ENCODE measurements at regions not wholly inside any gene's neighbourhood (a gene's known extent, or its start where the extent isn't known, plus 50 kb on each side); places are given as distances from the start of the nearest gene placed in this dataset.
"Not testable (repeated sequence)": the region's sequence is repeated elsewhere in the genome, so short reads cannot be mapped to it uniquely, and the experiment has no call there.

DNA sequence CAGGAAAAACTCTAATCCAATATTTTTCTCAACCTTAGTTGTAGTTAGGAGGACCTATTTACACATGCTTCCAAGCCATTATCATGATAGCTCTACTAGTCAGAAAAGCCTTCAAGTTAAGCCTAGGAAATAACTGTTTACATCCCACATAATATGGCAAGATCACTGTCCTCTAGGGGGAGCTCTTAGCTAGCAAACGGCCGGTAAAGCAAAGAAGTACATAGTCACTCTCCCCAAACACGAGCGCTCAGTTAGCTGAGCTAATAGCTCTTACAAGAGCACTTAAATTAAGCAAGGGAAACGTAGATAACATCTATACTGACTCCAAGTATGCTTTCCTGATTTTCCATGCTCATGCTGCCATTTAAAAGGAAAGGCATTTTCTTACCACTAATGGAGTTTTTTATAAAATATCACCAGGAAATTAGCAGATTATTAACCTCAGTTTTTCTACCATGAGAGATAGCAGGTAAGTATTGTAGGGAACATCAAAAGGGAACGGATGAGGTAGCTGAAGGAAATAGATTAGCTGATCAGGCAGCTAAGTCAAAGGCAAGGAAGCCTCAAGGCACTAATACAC is 100.6 kb upstream of the PABPC3 start:
- DNase-seq (ENCODE audit: low read depth in 2 of 2): peak in 1 of 2 donors; percentile 36

DNA sequence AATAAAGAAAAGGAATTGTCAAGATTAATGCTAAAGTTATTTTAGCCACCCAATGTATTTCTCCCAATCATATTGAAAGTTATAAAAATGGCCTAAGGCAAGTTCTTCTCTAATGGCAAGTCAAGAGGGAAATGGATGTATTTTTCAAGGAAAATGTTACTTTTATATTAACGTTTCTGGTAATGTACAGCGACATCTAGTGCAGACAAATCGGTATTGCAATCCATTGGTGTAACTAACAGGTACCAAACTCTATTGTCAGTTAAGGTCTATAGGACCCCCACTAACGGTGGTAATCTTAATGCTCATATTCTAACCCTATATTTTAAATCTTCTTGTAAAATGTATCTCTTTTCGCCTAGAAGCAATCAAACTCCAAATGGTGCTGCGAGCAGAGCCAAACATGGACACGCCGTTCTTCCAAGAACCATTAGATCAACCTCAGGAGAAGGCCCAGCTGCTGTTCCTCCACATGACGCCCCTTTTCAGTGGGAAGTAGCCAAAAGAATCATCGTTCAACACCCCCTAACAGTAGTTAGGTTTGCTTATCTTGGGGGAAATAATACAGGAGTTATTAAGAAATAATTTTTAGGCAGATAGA is 98.5 kb upstream of the PABPC3 start:
- no peak for DNase-seq (ENCODE audit: low read depth in 2 of 2)

DNA sequence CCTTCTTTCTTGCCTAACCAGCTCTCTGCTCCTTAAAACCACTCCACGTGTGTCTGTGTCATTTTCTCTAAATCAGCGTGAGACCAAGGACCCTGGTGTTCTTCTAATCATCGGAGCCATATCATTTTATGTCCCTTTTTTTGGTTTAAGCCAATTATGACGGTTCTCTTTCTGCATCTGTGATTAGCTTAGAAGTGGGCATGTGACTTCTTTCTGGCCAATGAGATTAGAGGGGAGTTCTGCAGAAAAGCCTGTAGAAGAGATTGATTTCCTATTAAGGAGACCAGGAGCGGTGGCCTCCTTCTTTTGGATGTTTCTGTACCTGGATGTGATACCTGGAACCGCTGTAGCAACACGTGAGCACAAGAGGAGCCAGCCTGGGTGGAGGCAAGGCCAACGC is 97.5 kb upstream of the PABPC3 start:
- no peak for DNase-seq (ENCODE audit: low read depth in 2 of 2)

DNA sequence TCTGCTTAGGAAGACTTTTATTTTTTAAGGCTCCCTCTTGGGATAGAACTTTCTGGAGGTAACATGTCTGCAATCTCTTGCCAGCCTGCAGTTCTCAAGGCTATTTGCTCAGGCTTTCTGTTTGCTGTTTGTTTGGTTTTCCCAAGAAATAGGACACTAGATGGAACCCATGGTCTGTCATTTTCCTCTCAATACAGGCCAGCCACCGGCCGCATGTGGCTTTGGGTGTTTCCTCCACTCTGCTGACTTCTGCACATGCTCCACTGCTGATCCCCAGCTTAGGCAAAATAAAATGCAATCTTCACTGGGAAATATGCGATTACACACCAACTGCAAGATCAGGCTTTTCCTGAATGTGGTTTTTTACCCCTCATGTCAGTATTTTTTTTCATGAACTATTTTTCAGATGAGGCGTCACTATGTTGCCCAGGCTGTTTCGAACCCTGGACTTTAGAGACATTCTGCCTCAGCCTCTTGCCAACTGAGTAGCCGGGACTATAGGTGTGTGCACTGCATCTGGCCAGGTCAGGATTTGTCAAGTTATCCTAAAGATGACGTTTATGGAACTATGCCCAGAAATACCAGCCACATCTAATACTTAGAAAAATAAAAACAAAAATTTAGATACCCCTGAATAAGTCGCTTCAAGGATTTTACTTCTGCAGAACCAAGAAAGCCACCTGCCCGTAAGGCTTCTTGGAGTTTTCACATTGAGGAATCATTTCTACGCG is 94.3 kb upstream of the PABPC3 start:
- DNase-seq (ENCODE audit: low read depth in 2 of 2): no peak

DNA sequence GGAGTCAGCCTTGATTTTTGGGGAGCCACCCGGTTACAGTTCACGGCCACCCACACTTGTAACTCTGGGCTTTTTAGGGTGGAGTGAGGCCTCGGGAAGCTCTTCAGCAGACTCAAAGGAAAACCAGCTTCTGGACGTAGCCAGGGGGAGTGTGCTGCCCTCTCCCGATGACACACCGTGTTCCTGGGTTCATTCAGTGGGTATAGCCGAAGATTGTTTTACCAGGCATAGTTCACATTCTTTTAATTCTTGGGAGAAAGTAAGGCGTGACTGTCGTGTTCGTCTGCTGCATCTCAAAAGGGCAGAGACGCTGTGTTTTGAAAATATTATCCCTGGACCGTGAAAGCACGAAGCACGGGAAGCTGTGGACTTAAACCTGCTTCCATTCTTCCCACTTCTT is 93.6 kb upstream of the PABPC3 start:
- not testable (repeated sequence) for DNase-seq (ENCODE audit: low read depth in 2 of 2)

DNA sequence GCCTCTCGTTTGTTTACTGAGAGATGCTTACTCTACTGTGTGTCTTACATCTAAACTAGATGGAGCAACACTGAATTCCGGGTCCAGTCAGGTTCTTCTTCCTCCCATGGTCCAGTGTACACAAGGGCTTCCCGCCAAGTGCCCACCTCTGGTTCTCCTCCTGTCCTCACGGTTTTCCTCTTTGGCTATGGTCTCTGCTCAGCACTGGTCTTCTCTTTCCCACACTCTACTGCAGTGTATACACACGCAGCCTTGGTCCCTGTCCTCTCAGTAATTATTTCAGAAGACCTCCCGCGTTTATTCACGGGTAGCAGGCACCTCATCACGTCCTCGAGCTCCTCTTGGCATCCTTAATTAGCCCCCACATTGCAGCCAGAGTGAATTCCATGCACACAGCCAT is 91.4 kb upstream of the PABPC3 start:
- DNase-seq (ENCODE audit: low read depth in 2 of 2): not testable (repeated sequence)

DNA sequence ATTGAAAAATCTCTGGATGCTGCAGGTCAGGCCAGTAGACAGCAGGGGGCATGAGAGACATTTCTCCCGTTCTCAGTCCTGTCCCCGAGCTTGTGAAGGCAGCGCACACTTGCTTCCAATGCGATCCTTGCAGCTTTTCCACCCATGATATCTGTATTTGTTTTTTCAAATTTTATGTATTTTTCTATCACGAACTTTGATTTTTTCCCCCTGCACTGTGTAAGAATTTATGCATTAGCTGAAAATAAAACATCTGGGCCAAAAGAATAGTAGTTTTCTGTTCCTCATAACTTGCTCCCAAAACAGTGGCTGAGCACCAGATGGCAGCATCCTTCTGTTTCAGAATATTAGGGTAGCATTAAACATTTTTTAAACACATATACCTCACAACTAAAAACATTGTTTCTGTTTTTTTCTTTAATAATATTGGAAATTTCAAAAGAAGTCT is 90.9 kb upstream of the PABPC3 start:
- not testable (repeated sequence) for DNase-seq (ENCODE audit: low read depth in 2 of 2)

DNA sequence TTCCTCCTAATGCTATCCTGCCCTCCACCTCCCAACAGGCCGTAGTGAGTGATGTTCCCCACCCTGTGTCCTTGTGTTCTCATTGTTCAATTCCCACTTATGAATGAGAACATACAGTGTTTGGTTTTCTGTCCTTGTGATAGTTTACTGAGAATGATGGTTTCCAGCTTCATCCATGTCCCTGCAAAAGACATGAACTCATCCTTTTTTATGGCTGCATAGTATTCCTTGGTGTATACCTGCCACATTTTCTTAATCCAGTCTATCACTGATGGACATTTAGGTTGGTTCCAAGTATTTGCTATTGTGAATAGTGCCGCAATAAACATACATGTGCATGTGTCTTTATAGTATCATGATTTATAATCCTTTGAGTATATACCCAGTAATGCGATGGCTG is 88.5 kb upstream of the PABPC3 start:
- DNase-seq (ENCODE audit: low read depth in 2 of 2): not testable (repeated sequence)

DNA sequence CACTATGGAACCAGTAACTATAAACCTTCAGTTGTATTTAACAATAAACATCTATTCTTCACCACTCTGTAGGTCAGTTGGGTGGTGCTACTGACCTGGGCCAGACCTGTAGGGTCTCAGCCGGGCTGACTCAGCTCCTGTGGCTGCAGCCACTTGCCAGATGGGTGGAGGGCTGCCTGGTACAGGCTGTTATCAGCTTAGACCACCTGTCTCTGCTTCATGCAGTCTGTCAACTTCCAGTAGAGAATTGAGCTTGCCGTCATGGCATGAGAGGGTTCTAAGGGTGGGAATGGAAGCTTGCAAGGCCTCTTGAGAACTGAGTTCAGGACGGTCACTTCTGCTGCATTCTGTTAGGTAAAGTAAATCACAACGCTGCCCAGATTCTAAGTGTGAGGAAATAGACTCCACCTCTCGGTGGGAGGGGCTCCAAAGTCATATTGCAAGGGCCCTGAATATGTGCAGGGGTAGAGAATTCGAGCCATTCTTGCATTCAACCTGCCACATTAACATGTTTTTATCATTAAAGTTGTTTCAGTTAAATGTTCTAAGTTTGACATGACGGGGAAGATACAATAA is 81.5 kb upstream of the PABPC3 start:
- not testable (repeated sequence) for DNase-seq (ENCODE audit: low read depth in 2 of 2)

DNA sequence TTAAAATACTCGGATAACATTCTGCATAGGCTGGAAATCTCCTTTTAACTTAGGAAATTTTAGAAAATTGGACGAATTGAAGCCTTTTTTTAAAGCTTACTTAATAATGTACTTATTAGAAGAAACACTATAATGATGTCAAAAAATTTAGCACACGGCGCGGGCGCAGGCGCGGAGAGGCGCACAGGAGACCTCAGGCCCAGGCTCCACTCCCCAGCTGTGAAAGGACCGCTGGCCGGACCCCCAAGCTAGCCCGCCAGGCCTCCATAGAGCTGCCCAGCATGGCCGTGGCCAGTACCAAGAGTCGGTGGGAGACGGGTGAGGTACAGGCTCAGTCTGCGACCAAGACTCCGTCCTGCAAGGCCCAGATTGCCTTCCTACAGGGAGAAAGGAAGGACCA is 78.8 kb upstream of the PABPC3 start:
- not testable (repeated sequence) for DNase-seq (ENCODE audit: low read depth in 2 of 2)

DNA sequence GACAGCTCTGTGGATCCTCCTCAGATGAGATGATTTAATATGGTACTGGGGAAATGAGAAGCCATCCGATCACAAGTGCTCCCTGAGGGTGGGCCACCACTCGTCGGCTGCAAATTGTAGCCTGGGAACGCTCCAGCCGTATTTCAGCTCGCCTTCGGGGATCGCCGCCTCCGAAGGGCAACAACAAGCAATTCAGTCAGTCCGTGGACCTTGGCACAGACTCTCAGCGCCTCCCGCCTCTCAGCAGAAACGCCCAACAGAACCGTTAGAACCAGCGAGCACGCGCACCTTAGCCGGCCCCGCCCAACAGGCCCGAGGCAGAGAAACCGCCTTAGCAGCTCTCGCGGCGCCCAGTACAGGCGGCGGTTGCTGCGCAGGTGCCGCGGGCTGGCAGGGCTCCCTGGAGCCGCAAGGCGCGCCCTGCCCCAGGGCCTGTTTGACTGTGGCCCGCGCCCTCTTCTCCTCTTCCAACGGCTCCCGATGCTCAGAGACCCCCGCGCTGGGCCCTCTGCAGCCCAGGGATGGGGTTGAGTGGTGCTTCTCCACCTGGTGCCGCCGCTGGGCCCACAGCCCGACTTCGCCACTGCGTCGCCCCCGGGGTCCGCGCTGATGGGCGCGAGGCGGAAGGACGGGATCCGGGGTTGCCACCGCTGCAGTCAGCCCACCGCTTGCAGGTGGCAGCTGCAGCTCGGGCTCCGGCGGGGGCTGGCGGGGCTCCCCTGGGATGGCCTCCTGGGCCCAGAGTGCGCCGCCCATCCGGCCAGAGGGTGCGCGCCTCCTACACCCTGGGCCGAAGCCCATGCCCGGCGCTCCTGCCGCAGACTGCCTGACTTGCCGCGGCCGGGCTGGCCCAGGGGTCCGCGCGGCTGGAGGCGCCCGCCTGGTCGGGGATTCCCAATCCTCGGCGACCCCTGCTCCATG is 77.9 kb upstream of the PABPC3 start:
- not testable (repeated sequence) for DNase-seq (ENCODE audit: low read depth in 2 of 2)

DNA sequence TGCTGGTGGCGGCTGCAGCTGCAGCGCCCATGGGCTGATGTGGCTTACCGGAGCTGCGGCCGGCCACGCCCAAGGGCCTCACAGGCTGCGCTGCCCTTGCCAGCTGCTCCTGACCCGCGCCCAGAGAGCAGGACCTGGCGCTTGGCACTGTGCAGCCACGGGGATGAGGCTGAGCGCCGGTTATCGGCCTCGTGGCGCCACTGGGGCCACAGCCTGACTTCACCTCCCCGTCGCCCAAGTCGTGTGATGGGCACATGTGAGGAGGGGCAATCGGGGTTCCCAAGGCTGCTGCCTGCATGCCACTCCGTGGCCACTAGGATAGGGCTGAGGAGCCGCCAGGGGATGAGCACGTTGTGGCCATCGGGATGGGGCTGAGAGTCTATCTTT is 77.2 kb upstream of the PABPC3 start:
- no peak for DNase-seq (ENCODE audit: low read depth in 2 of 2)

DNA sequence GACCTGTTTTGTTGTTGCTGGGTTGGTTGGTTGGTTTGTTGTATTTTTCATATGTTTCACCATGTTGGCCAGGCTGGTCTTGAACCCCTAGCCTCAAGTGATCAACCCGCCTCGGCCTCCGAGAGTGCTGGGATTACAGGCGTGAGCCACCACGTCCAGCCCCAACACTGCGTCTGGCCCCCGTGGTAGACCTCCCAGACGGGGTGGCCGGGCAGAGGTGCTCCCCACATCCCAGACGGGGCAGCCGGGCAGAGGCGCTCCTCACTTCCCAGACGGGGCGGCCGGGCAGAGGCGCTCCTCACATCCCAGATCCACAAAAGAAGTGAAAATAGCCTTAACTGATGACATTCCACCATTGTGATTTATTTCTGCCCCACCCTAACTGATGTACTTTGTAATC is 76.2 kb upstream of the PABPC3 start:
- DNase-seq (ENCODE audit: low read depth in 2 of 2): not testable (repeated sequence)

DNA sequence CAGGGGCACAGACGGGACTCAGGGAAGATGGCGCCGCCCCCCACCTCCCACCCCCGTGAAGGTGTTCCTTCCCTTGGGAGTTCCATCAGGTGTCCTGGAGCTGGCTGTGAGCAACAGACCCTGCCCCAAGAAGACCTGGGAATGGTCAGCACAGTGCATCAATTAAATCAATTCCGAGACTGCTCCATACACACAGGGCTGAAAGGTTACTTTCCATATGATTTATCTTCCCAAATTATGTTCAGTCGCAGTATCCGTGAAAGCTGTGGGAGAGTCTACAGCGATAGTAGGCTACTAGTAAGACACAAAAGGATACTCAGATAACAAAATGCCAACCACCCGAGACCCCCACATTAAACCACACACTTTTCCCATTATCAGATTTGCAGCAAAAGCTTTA is 71.8 kb upstream of the PABPC3 start:
- DNase-seq (ENCODE audit: low read depth in 2 of 2): no peak

DNA sequence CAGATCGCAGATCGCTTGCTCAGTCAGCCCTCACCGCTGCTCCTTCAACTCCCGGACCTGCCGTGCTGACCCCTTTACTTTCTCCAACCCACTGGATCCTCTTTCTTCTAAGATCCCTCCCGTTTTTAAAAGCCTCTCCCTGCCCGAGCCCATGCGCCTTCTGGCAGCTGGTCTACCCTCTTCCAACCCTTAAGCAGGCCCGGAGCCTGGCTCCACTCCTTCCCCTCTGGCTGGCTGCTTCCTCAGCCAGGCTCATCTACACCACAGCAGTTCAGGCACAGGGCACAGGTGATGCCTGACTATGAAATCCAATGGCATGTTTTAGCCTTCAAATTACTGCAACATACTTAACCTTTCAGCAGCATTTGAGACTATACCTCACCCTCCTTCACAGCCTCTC is 63.8 kb upstream of the PABPC3 start:
- no peak for DNase-seq (ENCODE audit: low read depth in 2 of 2)

DNA sequence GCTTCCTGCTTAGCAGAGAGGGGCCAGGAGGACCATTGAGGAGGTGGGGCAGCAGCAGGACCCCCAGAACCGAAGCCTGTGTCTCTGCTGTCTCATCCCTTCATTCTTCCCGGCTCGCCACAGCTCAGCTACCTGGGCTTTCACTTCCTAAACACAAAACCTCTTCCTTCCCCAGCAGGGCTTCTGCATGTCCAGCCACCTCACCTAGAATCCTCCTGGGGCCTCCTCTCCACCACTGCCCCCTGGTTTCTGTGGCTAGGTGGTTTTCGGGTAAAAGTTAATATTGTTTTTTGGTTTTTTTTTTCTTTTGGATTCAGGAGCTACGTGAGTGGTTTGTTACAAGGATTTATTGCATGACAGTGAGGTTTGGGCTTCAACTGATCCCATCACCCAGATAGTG is 61.8 kb upstream of the PABPC3 start:
- no peak for DNase-seq (ENCODE audit: low read depth in 2 of 2)

DNA sequence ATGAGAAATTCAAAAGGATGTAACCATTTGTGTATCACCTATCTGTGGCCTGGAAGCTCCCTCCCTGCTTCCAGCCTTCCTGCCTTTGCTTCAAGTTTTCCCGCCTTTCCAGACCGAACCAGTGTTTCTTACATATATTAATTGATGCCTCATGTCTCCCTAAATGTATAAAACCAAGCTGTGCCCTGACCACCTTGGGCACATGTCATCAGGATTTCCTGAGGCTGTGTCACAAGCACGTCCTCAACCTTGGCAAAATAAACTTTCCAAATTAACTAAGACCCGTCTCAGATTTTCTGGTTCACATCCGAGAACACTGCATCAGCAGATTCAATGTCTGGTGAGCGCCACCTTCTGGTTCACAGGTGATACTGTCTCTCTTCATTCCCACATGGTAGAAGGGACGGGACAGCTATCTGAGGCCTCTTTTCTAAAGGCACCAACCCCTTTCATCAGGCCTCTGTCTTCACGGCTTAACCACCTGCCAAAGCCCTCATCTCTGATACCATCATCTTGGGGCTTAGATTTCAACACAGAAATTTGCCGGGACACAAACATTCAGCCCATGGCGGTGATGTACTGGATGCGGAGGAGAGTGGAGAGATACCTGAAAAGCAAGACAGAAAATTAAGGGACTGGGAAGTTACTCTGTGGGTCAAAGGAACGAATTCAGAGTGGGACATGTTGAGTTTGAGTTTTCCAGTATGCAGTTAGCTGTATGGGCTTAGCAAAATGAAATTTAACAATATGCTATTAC is 58.7 kb upstream of the PABPC3 start:
- peak in 1 of 2 donors; percentile 9 for DNase-seq (ENCODE audit: low read depth in 2 of 2)

DNA sequence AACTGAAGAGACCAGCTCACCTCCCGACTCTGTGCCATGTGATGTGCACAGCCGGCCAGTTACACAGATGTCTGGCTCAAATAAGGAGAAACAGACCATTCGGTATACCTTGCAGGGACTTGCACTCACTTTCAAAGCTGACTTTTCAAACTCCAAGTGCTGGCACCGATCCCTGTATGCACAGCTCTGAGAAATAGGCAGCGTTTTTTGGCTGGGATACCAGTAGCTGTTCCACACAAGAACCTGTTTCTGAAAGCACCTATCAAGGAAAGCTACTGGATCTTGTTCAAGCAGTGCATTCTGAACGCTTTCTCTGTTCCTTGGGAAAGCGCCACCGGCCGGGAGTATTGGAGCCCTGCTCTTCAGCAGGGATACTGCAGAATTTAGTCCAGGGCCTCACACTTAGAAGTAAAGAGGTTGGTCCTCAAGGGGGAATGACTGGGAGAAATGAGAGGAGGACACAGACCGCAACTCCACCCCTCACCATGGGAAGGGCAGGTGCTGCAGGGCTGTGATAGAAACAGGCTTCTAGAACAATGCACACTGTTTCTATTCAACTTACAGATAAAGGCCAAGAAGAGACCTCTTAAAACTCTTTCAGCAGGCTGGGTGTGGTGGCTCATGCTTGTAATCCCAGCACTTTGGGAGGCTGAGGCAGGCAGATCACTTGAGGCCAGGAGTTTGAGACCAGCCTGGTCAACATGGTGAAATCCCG is 53.6 kb upstream of the PABPC3 start:
- DNase-seq (ENCODE audit: low read depth in 2 of 2): no peak

DNA sequence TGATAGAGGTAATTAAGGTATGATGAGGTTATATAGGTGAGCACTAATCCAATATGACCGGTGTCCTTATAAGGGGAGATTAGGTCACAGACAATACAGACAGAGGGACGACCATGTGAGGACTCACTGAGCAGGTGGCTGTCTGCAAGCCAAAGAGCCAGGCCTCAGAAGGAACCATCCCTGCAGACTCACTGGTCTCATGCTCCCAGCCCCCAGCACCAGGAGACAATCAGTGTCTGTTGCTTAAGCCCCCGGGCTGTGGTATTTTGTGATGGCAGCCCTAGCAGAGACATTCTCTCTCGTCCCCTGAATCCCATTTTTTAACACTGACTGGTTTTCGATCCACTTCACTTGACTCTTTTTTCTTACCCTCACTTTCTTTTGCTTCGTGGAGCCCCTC is 51.9 kb upstream of the PABPC3 start:
- no peak for DNase-seq (ENCODE audit: low read depth in 2 of 2)

Data from stimulated activated CD8-positive, alpha-beta memory T cell treated with anti-CD3 and anti-CD28 coated beads, Interleukin-15, amount 100 ng/mL, for 4 hours (primary cell).